ENCODE measurements at regions not wholly inside any gene's neighbourhood (a gene's known extent, or its start where the extent isn't known, plus 50 kb on each side); places are given as distances from the start of the nearest gene placed in this dataset.

GRCh38 chr14:34238610-34239009 lies 223.4 kb downstream of the SPTSSA start:
- TF ChIP-seq CTCF (IDR thresholded peaks at IDR 0.05 in 2 of 3, conservative IDR thresholded peaks at IDR 0.05 in 1 of 3; ENCODE audit: borderline replicate concordance in 1 of 3, insufficient read depth in 1 of 3, low read depth in 2 of 3, low read length in 2 of 3) = no peak
- TF ChIP-seq POLR2A (IDR thresholded peaks at IDR 0.05; ENCODE audit: borderline replicate concordance, extremely low read depth, insufficient read depth, insufficient read length) = no peak

Data from HCT116 (cell line).